A673 (cell line): ENCODE measurements at regions not wholly inside any gene's neighbourhood (a gene's known extent, or its start where the extent isn't known, plus 50 kb on each side); places are given as distances from the start of the nearest gene placed in this dataset.

Experiments used
- BruUV-seq: library from RNA; stranded (reverse); fragments of 400-500 nt; replicated peaks from 2 replicates; lab custom pipeline; 2021; lab: Mats Ljungman, UMichigan
- CTCF ChIA-PET: fragments of 300-600 bp; sonication (Branson Sonifier 250); formaldehyde crosslinking; loops from one replicate; lab custom pipeline; 2022; ENCODE audit warnings: antibody characterized with exemption; lab: Charles Lee
- POLR2A ChIA-PET: fragments of 300-600 bp; sonication (Branson Sonifier 250); formaldehyde crosslinking; loops from one replicate; lab custom pipeline; 2022; ENCODE audit warnings: antibody characterized with exemption; ENCODE audit not compliant: low non-redundant PET; lab: Charles Lee
- DNase-seq: peaks from one replicate; pipeline ENCODE4 v3.0.0-alpha.2; 2015; ENCODE audit warnings: low spot score
- H3K27ac ChIP-seq: fragments of 200-600 bp; sonication (generic); 2 replicates; pipeline ENCODE4 v1.5.1; 2016; ENCODE audit warnings: mixed run types, low read depth, mild to moderate bottlenecking, mixed read lengths, antibody characterized with exemption, low read length; ENCODE audit not compliant: poor library complexity, severe bottlenecking
- H3K27me3 ChIP-seq: fragments of 200-600 bp; sonication (generic); replicated peaks from 2 replicates; pipeline ENCODE4 v1.6.1; 2017; ENCODE audit warnings: mixed run types, low read depth, mild to moderate bottlenecking, mixed read lengths, antibody characterized with exemption, low read length; ENCODE audit not compliant: insufficient read depth, poor library complexity
- H3K36me3 ChIP-seq: fragments of 200-600 bp; sonication (generic); 2 replicates; pipeline ENCODE4 v1.6.1; 2016; ENCODE audit warnings: mixed run types, mild to moderate bottlenecking, mixed read lengths, antibody characterized with exemption, low read length; ENCODE audit not compliant: insufficient read depth, poor library complexity, severe bottlenecking
- H3K4me1 ChIP-seq: fragments of 200-600 bp; sonication (generic); 2 replicates; pipeline ENCODE4 v1.6.1; 2017; ENCODE audit warnings: mixed run types, mild to moderate bottlenecking, mixed read lengths, antibody characterized with exemption, low read length; ENCODE audit not compliant: insufficient read depth, poor library complexity, severe bottlenecking
- H3K4me3 ChIP-seq: fragments of 200-600 bp; sonication (generic); 2 replicates; pipeline ENCODE4 v1.5.1; 2016; ENCODE audit warnings: low read depth, mixed run types, mild to moderate bottlenecking, mixed read lengths, low read length; ENCODE audit not compliant: poor library complexity, severe bottlenecking
- H3K9me3 ChIP-seq: fragments of 200-600 bp; sonication (generic); 2 replicates; pipeline ENCODE4 v1.6.1; 2016; ENCODE audit warnings: mixed run types, low read depth, mild to moderate bottlenecking, mixed read lengths, antibody characterized with exemption, low read length; ENCODE audit not compliant: poor library complexity, severe bottlenecking
- EZH2 ChIP-seq: fragments of 200-600 bp; sonication (generic); IDR thresholded peaks from 2 replicates; pipeline ENCODE4 v1.6.1; 2017; ENCODE audit warnings: borderline replicate concordance, low read depth, mild to moderate bottlenecking, mixed read lengths, antibody characterized with exemption, low read length; ENCODE audit not compliant: poor library complexity, severe bottlenecking
- intact Hi-C: fragments of 100-400 bp; cut with micrococcal nuclease; formaldehyde crosslinking; loops from one replicate; pipeline ENCODE4 v1.10.0; 2022; ENCODE audit not compliant: unreplicated experiment
- TF ChIP-seq, protein P1 (sequence below): fragments of 300-800, 200-600 bp; sonication (generic); conservative IDR thresholded peaks from 2 replicates; pipeline ENCODE4 v1.5.1; 2017; ENCODE audit warnings: low read depth, mild to moderate bottlenecking, antibody characterized with exemption, low read length, moderate library complexity, mixed read lengths

DNA sequence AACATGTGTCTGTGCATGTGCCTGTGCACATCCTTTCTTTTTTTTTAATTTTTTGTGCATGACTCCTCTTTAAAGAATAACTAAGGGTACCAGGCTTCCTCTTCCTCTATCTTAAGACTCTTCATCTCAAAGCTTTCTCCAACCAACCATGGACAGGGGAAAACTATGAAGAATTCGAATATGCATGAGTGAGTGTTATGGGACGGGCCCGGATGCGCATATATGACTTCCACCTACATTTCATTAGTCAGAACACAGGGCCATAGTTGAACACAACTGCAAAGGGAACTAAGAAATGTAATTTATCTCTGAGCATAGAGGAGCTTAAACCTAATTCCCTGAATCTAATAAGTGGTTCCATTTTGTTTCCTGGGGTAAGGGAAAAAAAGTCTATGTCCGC is 270.3 kb upstream of the SORCS1 start:
- Histone ChIP-seq H3K27ac (no peak overlapping the region), H3K27me3 (no peaks in the 10 kb centered on the region), H3K4me1 (no peaks in the 10 kb centered on the region), H3K36me3 (no peaks in the 10 kb centered on the region), H3K9me3 (no peaks in the 10 kb centered on the region), H3K4me3 (no peak overlapping the region)
- no peak for DNase-seq
- TF ChIP-seq, protein P1, sequence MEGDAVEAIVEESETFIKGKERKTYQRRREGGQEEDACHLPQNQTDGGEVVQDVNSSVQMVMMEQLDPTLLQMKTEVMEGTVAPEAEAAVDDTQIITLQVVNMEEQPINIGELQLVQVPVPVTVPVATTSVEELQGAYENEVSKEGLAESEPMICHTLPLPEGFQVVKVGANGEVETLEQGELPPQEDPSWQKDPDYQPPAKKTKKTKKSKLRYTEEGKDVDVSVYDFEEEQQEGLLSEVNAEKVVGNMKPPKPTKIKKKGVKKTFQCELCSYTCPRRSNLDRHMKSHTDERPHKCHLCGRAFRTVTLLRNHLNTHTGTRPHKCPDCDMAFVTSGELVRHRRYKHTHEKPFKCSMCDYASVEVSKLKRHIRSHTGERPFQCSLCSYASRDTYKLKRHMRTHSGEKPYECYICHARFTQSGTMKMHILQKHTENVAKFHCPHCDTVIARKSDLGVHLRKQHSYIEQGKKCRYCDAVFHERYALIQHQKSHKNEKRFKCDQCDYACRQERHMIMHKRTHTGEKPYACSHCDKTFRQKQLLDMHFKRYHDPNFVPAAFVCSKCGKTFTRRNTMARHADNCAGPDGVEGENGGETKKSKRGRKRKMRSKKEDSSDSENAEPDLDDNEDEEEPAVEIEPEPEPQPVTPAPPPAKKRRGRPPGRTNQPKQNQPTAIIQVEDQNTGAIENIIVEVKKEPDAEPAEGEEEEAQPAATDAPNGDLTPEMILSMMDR: no peak
- no peak for TF ChIP-seq EZH2
- intact Hi-C loops: no loop called here
- ChIA-PET CTCF (no interaction called here), POLR2A (no interaction called here)
- BruUV-seq: no TSS peak

DNA sequence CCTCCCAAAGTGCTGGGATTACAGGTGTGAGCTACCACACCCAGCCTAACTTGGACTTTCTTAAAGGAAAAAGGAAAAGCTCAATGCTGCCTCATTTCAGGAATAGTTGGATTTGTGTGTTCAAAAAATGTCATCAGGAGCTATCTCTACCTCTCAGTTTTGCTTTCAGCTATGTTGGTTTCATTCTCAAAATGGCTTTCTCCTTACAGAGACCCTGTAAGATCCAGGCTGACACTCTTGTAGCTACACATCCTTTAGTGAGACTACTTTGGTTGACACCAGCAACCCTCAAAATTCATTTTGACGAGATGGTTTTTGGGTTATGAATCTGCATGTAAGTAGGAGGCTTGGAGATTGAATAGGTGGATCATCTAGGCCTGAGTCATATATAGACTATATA is 269.7 kb upstream of the SORCS1 start:
- Histone ChIP-seq H3K4me3 (no peak overlapping the region), H3K4me1 (no peaks in the 10 kb centered on the region), H3K9me3 (no peaks in the 10 kb centered on the region), H3K36me3 (no peaks in the 10 kb centered on the region), H3K27me3 (no peaks in the 10 kb centered on the region), H3K27ac (no peak overlapping the region)
- ChIA-PET POLR2A (no interaction called here), CTCF (no interaction called here)
- BruUV-seq: no TSS peak
- TF ChIP-seq, protein P1: no peak
- no peak for DNase-seq
- intact Hi-C loops: no loop called here

DNA sequence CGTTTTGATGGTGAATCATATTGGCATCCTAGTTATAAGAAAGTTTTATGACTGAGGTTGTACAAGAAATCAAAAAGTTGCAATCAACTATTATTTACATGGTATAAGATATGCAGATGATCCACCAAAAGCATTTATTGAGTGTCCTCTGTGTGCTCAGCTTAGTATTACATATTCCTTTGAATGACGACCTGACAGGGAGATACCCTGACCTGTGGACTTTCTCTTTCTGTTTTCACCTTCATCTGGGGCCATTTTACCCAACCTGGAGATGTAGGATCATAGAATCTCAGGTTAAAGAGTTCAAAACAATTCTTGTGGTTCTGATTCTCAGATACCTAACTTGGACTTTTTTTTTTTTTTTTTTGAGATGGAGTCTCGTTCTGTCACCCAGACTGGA is 269.1 kb upstream of the SORCS1 start:
- no TSS peak for BruUV-seq
- POLR2A ChIA-PET: no interaction called here

More for the DNA sequence above, 269.1 kb upstream of the SORCS1 start:
- Histone ChIP-seq H3K4me1 (no peaks in the 10 kb centered on the region), H3K36me3 (no peaks in the 10 kb centered on the region), H3K27me3 (no peaks in the 10 kb centered on the region), H3K4me3 (no peak overlapping the region), H3K9me3 (no peaks in the 10 kb centered on the region), H3K27ac (no peak overlapping the region)
- intact Hi-C loops: no loop called here
- CTCF ChIA-PET: no interaction called here
- no peak for DNase-seq
- TF ChIP-seq, protein P1: no peak
- TF ChIP-seq EZH2: no peak
